ENCODE measurements at regions not wholly inside any gene's neighbourhood (a gene's known extent, or its start where the extent isn't known, plus 50 kb on each side); places are given as distances from the start of the nearest gene placed in this dataset.
A peak's percentile ranks its signal among the peaks of the same experiment; 100 is the strongest.
"Not testable (repeated sequence)": the region's sequence is repeated elsewhere in the genome, so short reads cannot be mapped to it uniquely, and the experiment has no call there.

DNA sequence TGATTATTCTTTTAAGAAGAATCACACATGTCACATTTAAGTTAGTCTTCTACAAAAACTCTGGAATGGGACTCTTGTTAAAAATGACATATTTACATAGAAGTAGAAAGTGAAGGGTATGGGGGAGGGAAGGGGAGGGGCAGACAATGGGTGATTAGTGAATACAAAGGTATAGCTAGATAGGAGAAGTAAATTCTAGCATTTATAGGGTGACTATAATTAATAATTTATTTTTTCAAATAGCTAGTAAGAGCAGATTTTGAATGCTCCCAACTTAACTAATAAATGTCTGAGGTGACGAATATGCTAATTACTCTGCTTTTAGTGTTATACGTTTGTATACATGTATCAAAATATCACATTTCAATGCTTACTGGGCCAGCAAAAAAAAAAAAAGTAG, 59.4 kb downstream of the BLTP3B start:
- no peak for DNase-seq (ENCODE audit: low read depth, low spot score)
- H3K27ac ChIP-seq: no peak overlapping the region

DNA sequence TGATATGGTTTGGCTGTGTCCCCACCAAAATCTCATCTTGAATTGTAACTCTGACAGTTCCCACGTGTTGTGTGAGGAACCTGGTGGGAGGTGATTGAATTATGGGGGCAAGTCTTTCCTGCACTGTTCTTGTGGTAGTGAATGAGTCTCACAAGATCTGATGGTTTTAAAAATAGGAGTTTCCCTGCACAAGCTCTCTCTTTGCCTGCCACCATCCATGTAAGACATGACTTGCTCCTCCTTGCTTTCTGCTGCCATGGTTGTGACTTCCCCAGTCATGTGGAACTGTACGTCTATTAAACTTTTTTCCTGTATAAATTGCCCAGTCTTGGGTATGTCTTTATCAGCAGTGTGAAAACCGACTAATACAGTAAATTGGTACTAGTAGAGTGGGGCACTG, 63.9 kb downstream of the BLTP3B start:
- H3K27ac ChIP-seq; DNase-seq (ENCODE audit: low read depth, low spot score): not testable (repeated sequence)

DNA sequence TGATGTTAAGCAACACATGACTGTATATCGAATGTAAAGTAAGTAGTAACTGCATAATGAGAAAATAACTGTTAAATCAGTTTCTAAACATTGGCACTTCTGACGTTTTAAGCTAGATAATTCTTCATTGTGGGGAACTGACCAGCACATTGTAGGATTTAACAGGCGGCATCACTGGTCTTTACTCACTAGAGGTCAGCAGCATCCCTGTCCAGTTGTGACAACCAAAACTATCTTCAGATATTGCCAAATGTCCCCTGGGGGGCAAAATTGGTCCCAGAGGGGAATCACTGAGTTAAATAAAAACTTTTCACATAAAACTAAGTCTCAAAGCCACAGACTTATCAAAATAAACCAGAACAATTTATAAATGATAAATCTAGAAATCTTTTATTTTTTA, 65.3 kb downstream of the BLTP3B start:
- no peak overlapping the region for H3K27ac ChIP-seq
- DNase-seq (ENCODE audit: low read depth, low spot score): no peak

DNA sequence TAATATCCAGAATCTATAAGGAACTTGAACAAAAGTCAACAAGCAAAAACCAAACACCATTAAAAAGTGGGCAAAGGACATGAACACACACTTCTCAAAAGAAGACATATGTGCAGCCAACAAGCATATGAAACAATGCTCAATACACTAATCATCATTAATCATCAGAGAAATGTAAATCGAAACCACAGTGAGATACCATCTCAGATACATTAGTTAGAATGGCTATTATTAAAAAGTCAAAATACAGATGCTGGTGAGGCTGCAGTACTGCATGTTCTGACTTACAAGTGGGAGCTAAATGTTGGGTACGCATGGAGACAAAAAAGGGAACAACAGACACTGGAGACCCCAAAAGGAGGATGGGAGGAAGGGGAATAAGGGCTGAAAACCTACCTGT, 67.1 kb downstream of the BLTP3B start:
- no peak for DNase-seq (ENCODE audit: low read depth, low spot score)
- H3K27ac ChIP-seq: no peak overlapping the region

DNA sequence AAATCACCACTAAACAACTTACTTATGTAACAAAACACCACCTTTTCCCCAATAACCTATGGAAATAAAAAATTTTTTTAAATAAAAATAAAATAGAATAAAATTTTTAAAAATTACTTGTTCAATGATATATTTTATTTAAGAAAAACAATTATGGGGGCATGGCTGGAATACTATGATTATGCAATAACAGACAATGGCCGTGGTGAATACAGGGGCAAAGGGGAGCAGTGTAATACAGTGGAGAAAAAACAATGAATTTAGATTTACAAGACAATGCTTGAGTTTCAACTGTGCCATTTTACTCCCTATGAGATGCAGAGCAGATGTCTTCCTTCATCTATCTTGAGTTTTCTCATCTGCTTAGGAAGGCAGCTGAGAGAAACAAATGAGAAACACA, 72.9 kb downstream of the BLTP3B start:
- no peak for DNase-seq (ENCODE audit: low read depth, low spot score)
- no peak overlapping the region for H3K27ac ChIP-seq

DNA sequence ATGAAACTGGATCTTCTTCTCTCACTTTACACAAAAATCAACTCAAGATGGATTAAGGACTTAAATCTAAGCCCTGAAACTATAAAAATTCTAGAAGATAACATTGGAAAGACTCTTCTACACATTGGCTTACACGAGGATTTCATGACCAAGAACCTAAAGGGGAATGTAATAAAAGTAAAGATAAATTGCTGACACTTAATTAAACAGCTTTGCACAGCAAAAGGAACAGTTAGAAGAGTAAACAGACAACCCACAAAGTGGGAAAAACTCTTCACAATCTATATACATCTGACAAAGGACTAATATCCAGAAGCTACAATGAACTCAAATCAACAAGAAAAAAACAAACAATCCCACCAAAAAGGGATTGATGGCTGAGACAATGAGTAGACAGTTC, 74.4 kb downstream of the BLTP3B start:
- no peak for DNase-seq (ENCODE audit: low read depth, low spot score)
- H3K27ac ChIP-seq: no peak overlapping the region

DNA sequence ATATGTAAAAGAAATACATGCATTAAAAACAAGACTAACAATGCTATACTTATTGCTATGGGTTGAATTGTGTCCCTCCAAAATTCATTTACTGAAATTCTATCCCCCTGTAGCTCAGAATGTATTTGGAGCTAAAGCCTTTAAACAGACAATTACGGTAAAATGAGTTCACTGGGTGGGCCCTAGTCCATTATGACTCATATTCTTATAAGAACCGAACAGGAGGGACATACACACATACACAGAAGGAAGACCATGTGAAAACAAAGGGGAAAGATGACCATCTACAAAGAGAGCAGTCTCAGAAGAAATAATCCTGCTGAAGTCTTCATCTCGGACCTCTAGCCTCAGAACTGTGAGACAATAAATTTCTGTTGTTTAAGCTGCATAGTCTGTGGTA, 77.1 kb upstream of the ANKS1B start:
- no peak overlapping the region for H3K27ac ChIP-seq
- no peak for DNase-seq (ENCODE audit: low read depth, low spot score)

DNA sequence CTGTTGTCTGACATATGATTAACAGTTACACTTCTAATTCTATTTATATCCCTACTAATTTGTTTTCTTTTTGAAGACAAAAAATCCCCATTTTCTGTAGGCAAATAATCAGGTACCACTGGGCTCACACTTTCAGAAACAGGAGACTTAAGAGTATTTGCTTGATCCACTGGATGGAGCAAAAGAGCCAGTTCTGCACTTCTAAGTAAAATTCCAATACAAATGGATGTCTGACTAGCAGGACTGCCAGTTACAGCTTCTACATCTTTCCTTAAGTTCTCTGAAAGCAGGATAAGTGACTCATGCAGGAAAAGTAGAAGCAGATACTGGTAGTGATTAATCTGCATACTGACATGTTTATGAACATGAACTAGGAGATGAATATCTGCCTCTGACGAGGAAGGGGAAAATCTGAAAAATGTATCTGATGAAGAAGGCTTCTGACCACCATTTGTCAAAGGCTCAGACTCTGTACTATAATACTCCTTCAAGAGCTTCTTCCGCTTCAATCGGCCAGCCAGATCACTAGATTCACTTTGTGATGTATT, 73.8 kb upstream of the ANKS1B start:
- DNase-seq (ENCODE audit: low read depth, low spot score): peak; percentile 75
- H3K27ac ChIP-seq: peak overlapping the region; percentile 9

DNA sequence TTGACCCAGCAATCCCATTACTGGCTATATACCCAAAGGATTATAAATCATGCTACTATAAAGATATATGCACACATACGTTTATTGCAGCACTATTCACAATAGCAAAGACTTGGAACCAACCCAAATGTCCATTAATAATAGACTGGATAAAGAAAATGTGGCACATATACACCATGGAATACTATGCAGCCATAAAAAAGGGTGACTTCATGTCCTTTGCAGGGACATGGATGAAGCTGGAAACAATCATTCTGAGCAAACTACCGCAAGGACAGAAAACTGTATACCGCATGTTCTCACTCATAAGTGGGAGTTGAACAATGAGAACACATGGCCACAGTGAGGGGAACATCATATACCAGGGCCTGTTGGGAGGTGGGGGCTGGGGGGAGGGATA, 61.5 kb upstream of the ANKS1B start:
- H3K27ac ChIP-seq; DNase-seq (ENCODE audit: low read depth, low spot score): not testable (repeated sequence)

DNA sequence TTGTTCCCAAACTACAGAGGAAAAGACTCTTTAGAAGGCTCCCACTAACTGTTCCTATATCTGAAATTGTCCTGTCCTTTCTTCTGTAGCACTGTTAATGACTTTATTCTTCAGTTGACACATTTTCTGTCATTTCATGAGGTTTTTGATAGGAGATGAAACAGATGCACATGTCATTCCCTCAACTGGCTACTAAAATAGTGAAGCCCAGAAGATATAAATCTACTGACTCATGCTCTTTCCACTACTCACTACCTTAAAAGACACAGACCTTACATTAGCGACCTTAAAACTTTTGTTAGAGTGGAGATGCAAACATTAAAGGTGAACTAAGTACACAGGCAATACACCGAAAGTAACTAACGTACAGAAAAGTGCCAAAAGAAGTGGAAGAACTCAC, 59.5 kb upstream of the ANKS1B start:
- no peak for DNase-seq (ENCODE audit: low read depth, low spot score)
- H3K27ac ChIP-seq: no peak overlapping the region

DNA sequence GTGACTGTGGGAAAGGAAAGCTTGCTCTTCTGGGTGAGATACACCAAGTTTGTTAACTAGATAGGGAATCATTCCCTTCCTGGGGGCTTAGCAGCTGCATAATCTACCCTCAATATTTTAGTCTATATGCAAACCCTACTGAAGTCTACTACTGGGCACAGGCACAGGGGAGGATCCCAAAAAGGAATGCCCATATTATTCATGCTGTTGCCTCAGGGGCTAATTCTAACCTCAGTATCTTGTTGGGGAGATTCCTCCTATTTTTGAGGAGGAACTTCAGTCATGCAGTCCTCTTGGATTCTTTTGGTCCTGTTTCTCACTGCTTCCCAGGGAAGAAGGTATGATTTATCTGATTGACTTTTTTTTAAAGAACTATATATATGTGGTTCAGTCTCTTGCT, 58.9 kb upstream of the ANKS1B start:
- H3K27ac ChIP-seq: no peak overlapping the region
- no peak for DNase-seq (ENCODE audit: low read depth, low spot score)
